ENCODE measurements at regions not wholly inside any gene's neighbourhood (a gene's known extent, or its start where the extent isn't known, plus 50 kb on each side); places are given as distances from the start of the nearest gene placed in this dataset.

DNA sequence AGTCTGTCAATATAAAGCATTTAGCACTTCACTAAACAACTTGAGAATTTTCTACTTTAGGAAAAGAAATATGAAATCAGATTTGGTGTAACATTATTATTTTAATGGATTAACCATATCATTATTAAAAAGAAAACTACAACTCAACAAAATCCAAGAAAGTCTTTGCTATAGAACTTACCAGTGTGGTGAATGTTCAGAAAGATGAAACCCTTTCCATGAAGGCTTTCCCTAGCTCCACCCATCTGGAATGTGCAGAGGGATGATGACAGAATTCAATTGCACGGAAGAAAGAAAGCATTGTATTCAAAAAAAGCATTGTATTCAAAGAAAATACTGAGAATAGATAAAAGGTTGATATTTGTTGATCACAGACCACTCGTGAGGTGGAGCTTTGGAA lies 328.6 kb upstream of the NUDT12 start:
- TF ChIP-seq, protein P1, sequence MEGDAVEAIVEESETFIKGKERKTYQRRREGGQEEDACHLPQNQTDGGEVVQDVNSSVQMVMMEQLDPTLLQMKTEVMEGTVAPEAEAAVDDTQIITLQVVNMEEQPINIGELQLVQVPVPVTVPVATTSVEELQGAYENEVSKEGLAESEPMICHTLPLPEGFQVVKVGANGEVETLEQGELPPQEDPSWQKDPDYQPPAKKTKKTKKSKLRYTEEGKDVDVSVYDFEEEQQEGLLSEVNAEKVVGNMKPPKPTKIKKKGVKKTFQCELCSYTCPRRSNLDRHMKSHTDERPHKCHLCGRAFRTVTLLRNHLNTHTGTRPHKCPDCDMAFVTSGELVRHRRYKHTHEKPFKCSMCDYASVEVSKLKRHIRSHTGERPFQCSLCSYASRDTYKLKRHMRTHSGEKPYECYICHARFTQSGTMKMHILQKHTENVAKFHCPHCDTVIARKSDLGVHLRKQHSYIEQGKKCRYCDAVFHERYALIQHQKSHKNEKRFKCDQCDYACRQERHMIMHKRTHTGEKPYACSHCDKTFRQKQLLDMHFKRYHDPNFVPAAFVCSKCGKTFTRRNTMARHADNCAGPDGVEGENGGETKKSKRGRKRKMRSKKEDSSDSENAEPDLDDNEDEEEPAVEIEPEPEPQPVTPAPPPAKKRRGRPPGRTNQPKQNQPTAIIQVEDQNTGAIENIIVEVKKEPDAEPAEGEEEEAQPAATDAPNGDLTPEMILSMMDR (IDR thresholded peaks at IDR 0.05): no peak
- no peak for TF ChIP-seq POLR2A (IDR thresholded peaks at IDR 0.05)
- no peak for TF ChIP-seq EP300 (IDR thresholded peaks at IDR 0.05)
